ENCODE measurements at regions not wholly inside any gene's neighbourhood (a gene's known extent, or its start where the extent isn't known, plus 50 kb on each side); places are given as distances from the start of the nearest gene placed in this dataset.
A peak's percentile ranks its signal among the peaks of the same experiment; 100 is the strongest.
"Not testable (repeated sequence)": the region's sequence is repeated elsewhere in the genome, so short reads cannot be mapped to it uniquely, and the experiment has no call there.

DNA sequence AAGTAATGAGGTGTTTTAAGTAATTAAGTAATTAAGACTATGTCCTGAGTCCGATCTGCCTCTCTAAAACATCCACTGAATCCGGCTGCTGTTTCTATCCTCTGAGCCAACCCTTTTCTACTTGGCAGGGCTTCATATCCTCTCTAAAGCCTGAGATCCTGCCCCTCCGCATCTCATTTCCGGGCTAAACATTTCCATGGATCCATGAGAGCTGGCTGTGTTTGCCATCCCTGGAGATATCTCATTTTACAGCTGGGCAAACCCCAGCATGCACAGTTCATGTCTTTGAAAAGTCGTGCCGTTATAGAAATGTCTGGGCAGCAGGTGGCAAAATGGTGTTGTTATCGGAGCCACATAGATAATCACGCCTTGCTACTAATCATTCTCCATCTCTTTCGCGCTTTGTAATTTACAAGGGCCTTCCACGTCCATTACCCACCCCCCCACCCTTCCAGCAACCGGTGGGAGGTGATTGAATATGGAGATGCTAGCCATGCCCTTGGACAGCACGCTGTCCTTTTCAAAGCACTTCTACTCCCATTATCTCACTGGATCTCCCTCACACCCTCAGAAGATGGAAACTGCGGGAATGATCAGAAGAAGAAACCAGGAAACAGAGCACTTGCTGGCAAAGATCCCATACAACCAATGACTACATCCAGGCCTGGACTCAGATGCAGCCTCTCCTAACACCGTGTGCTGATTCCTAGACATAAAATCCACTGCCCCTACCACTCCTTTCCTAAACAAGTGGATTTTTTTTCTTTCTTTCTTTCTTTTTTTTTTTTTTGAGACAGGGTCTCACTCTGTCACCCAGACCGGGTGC, 1189.2 kb downstream of the TYW1 start:
- TF ChIP-seq, protein P1, sequence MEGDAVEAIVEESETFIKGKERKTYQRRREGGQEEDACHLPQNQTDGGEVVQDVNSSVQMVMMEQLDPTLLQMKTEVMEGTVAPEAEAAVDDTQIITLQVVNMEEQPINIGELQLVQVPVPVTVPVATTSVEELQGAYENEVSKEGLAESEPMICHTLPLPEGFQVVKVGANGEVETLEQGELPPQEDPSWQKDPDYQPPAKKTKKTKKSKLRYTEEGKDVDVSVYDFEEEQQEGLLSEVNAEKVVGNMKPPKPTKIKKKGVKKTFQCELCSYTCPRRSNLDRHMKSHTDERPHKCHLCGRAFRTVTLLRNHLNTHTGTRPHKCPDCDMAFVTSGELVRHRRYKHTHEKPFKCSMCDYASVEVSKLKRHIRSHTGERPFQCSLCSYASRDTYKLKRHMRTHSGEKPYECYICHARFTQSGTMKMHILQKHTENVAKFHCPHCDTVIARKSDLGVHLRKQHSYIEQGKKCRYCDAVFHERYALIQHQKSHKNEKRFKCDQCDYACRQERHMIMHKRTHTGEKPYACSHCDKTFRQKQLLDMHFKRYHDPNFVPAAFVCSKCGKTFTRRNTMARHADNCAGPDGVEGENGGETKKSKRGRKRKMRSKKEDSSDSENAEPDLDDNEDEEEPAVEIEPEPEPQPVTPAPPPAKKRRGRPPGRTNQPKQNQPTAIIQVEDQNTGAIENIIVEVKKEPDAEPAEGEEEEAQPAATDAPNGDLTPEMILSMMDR (IDR thresholded peaks at IDR 0.05; ENCODE audit: partially characterized antibody, unreplicated experiment): no peak
- H3K4me1 Mint-ChIP-seq (ENCODE audit: low read depth, unreplicated experiment): peaks cover 12% of the 10 kb centered on the region
- no peak for DNase-seq

DNA sequence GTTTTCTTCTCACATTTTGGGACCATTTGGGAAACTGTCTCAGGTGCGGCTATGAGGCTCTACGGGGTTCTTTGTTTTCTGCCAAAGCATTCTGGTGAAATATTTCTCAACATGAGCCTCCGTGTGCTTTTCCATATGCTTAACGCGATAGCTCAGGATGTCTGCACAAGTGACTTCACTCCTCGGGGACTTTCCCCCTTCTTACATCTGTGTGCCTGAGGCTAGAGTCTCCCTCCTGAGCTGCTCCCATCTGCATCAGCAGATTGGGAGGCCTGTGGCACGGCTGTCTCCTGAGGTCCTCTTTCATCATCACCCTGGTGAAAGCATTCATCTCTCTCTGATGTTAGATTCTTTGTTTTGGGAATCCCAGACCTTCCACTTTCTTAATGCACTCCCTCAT, 1190.9 kb downstream of the TYW1 start:
- peaks cover 7% of the 10 kb centered on the region for H3K27me3 Mint-ChIP-seq (ENCODE audit: unreplicated experiment)
- H3K4me3 Mint-ChIP-seq (ENCODE audit: unreplicated experiment): peak overlapping the region; percentile 36
- peaks cover 16% of the 10 kb centered on the region for H3K4me1 Mint-ChIP-seq (ENCODE audit: low read depth, unreplicated experiment)
- H3K27ac Mint-ChIP-seq (ENCODE audit: unreplicated experiment): peak overlapping the region; percentile 92
- no peaks in the 10 kb centered on the region for H3K36me3 Mint-ChIP-seq (ENCODE audit: unreplicated experiment)
- DNase-seq: peak; percentile 73
- peaks cover 9% of the 10 kb centered on the region for H3K9me3 Mint-ChIP-seq (ENCODE audit: unreplicated experiment)
- TF ChIP-seq, protein P1 (IDR thresholded peaks at IDR 0.05; ENCODE audit: partially characterized antibody, unreplicated experiment): no peak

More for the DNA sequence above, 1189.2 kb downstream of the TYW1 start:
- H3K27ac Mint-ChIP-seq (ENCODE audit: unreplicated experiment): peak overlapping the region; percentile 28
- H3K27me3 Mint-ChIP-seq (ENCODE audit: unreplicated experiment): peaks cover 9% of the 10 kb centered on the region
- H3K4me3 Mint-ChIP-seq (ENCODE audit: unreplicated experiment): no peak overlapping the region
- peaks cover 11% of the 10 kb centered on the region for H3K9me3 Mint-ChIP-seq (ENCODE audit: unreplicated experiment)
- H3K36me3 Mint-ChIP-seq (ENCODE audit: unreplicated experiment): no peaks in the 10 kb centered on the region

DNA sequence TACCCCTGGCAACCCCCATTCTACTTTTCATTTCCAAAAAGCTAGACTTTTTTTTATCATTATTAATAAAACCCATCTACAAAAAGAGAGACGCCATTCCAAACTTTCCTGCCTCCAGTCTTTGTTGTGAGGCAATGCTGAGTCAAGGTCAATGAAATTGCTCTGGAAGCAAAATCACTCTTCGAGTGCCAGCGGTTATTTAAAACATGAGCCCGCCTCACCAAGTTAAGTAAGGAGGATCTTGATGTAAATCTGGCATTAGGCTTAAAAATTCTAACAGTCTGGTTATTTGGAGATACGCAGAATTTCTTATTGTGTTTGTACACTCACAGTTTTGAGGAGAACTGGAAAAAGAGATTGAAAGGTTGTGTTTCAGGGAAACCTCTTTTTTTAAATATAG, 1196.3 kb downstream of the TYW1 start:
- H3K27ac Mint-ChIP-seq (ENCODE audit: unreplicated experiment): no peak overlapping the region
- no peak overlapping the region for H3K4me3 Mint-ChIP-seq (ENCODE audit: unreplicated experiment)

DNA sequence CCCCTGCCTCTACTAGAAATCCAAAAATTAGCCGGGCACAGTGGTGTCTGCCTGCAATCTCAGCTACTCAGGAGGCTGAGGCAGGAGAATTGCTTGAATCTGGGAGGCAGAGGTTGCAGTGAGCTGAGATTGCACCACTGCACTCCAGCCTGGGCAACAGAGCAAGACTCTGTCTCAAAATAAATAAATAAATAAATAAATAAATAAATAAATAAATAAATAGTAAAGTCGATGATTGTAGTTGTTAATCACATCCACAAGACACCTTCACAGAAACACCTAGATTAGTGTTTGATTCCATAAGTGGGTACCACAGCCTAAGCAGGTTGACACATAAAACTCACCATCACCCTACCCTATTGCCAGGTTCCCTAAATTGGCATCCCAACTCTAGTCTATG, 1199.0 kb downstream of the TYW1 start:
- not testable (repeated sequence) for H3K9me3 Mint-ChIP-seq (ENCODE audit: unreplicated experiment); H3K4me1 Mint-ChIP-seq (ENCODE audit: low read depth, unreplicated experiment); H3K27me3 Mint-ChIP-seq (ENCODE audit: unreplicated experiment); DNase-seq; H3K4me3 Mint-ChIP-seq (ENCODE audit: unreplicated experiment); H3K36me3 Mint-ChIP-seq (ENCODE audit: unreplicated experiment); H3K27ac Mint-ChIP-seq (ENCODE audit: unreplicated experiment)

More for the DNA sequence above, 1196.3 kb downstream of the TYW1 start:
- no peak for DNase-seq
- no peaks in the 10 kb centered on the region for H3K36me3 Mint-ChIP-seq (ENCODE audit: unreplicated experiment)
- H3K27me3 Mint-ChIP-seq (ENCODE audit: unreplicated experiment): peaks cover 4% of the 10 kb centered on the region
- H3K4me1 Mint-ChIP-seq (ENCODE audit: low read depth, unreplicated experiment): peaks cover 6% of the 10 kb centered on the region
- peaks cover 2% of the 10 kb centered on the region for H3K9me3 Mint-ChIP-seq (ENCODE audit: unreplicated experiment)
- TF ChIP-seq, protein P1 (IDR thresholded peaks at IDR 0.05; ENCODE audit: partially characterized antibody, unreplicated experiment): no peak

DNA sequence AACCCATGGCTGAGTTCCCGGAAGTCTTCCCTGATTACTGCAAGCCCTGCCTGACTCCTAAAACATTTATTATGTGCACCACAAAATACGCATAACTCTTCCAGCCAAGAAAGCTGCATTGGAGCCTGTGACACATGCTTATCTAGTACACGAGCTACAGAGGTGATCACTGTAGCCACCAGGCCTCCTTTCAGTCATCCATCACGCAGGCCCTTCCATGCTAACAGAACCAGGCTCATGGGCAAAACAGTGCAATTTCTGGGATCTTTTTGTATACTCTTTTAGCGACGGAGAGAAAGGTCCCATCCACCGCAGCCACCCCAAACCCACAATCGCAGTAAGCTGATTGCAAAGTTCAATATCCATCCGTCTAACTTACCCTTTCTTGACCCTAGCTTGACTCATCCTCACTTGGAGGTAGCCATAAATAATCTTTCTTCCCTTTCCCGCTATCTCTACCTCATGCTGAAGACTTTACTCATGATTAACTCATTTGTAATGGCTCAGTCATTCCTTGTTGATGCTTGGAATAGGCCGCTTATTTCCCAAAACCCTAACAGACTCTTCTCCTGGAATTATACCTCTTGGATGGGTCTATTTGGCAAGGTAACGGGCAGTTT, 1203.5 kb downstream of the TYW1 start:
- H3K27me3 Mint-ChIP-seq (ENCODE audit: unreplicated experiment): peaks cover 1% of the 10 kb centered on the region
- TF ChIP-seq, protein P1 (IDR thresholded peaks at IDR 0.05; ENCODE audit: partially characterized antibody, unreplicated experiment): no peak
- no peak for DNase-seq
- no peaks in the 10 kb centered on the region for H3K9me3 Mint-ChIP-seq (ENCODE audit: unreplicated experiment)
- H3K27ac Mint-ChIP-seq (ENCODE audit: unreplicated experiment): no peak overlapping the region
- H3K4me3 Mint-ChIP-seq (ENCODE audit: unreplicated experiment): no peak overlapping the region
- H3K4me1 Mint-ChIP-seq (ENCODE audit: low read depth, unreplicated experiment): no peaks in the 10 kb centered on the region
- H3K36me3 Mint-ChIP-seq (ENCODE audit: unreplicated experiment): no peaks in the 10 kb centered on the region
